Activated CD4-positive, alpha-beta T cell treated with anti-CD3 and anti-CD28 coated beads, Interleukin-2, Interleukin-6, amounts not matched to agents 100 ng/mL and 50 ng/mL, durations not matched to agents 16 hours and 8 hours (primary cell): ENCODE measurements at regions not wholly inside any gene's neighbourhood (a gene's known extent, or its start where the extent isn't known, plus 50 kb on each side); places are given as distances from the start of the nearest gene placed in this dataset.
"Not testable (repeated sequence)": the region's sequence is repeated elsewhere in the genome, so short reads cannot be mapped to it uniquely, and the experiment has no call there.

ENCODE experiments used
- DNase-seq: peaks from one replicate; pipeline ENCODE4 v3.0.0-alpha.2; 2020

DNA sequence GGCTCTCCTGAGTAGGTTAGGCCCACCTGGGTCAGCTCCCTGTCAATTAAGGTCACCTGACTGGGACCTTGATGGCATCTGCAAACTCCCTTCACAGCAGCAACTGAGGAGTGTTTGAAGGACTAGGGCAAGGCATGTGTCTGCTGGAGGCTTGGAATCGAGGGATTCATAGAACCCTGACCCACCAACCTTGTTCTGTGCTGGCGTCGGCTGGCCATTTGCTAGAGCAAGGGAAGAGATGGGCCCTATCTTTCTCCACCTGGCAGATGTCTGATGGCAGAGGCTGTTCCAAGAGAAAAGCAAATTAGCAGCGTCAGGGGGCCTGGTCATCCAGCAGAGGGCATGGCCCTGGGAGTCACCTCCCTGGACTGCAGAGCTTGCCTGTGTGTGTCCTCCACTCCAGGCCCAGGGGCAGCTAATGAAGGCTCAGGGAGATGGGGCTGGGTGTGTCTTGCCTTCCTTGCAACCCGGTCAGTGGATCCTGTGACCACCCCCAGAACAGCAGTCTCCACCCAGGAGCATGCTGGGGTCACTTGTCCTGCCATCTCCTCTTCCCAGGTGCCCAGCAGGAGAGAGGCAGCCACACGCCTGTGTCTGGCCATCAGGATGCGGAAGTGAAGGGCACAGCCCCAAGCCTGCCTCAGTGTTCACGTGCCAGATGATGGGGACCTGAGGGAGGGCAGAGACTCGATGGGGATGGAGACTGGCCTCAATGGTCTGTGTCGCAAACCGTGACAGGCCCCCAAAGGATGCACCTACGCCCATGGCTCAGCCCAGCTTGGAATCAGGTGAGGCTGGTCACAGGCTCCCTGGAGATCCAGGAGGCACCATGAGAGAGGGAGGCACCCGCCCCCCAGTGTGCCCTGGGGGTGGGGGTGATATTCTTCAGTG is 53.9 kb downstream of the BARX1 start:
- no peak for DNase-seq

DNA sequence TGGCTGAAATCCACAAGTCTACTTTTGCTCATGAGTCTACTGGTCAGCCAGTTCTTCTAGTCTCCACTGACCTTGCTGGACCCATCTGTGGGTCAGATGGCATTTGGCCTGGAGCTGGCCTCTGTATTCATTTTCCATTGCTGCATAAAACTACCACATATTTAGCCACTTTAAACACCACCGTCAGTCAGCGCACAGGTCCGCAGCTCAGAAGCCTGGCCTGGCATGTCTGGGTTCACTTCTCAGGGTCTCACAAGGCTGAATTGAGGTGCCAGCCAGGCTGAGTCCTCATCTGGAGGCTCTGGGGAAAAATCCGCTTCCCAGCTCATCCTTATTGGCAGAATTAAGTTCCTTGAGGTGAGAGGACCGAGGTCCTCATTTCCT is 54.7 kb downstream of the BARX1 start:
- no peak for DNase-seq

DNA sequence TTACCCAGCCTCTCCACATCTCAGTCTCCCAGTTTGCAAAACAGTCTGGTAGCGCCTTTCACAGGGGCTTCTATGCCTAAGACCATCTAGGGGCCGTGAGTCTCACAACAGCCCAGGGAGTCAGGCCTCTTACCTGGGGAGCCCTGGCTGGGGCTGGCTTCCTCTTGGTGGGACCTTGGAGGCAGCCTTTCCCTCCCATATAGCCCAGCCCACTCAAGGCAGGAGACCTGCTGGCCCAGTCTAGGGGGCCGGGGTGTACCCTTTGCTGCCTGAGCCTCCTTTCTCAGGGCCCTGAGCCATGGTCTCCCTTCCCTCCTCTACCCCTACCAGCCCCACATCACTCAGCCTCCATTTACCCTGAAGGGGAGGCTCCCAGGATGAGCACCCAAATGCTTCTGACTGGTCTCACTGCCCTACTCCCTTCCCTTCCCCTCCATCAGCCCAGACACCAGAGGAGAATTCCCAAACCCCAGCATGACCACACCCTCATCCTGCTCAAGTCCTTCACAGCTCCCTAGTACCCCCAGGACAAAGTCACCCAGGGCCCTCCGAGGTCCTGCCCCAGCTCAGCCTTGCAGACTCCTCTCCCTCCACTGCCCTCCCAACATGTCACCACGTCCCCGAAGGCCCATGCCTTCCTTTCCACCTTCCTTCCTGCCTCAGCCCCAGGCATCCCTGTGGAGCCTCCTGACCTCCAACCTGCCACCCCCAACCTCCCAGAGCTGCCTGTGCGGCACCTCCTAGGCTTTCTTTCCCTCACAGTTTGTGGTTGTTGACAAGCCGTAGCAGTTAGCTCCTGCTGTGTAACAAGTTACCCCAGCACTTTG is 55.3 kb downstream of the BARX1 start:
- DNase-seq, result no peak

DNA sequence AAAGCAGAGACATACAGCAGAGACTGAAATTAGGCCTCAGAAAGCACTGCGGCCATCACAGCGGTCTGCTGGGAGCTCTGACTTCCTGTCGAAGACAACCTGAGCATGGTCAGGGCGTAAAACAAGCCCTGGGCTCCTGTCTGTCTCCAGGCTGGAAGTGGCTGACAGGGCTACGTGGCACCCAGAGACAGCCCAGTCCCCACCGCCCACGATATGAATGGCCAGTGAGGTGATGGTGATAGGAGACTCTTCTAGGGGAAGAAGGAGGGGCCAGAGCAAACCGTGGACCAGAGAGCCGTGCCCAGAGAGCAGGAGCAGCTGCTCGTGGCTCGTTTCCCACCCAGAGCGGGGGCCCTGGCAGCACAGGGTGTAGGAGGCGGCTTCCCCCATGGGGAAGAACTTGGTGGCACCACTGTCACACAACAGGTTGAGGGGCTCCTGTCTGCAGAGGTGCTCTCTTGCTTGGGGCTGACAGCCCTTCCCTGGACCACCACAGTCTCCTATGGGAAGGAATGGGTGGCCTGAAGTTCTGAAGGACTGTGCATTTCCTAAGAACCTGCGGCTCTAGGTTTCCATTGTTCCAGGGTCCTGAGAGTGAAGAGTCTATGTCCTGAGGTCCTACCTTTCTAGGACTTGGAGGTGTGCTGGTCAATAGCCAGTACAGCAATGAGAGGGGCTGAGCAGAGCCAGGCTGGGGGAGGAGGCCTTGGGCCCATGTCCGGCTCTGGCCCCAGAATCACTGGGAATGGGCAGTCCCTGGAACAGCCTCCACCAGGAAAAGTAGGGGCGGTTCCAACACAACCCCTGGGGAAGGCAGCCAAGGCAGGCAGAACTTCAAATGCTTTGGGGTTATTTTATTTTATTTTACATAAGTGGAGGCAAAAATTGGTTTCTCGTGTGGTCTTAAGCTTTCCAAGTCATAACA is 56.4 kb downstream of the BARX1 start:
- no peak for DNase-seq

DNA sequence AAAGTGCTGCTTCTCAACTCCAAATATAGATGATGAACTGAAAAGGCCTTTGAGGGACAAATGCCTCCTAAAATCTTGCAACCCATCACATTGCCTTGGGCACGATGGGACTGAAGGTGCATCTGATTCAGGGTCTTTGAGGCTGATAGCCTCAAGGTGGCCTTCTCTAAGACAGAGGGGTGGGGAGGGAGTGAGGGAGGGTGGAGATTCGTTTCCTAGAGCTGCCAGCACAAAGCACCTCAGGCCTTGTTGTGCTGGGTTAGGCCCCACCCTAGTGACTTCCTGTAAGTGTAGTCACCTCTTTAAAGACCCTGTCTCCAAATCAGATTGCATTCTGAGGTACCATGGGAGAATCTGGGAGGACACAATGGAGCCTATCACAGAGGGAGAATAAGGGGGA is 57.1 kb downstream of the BARX1 start:
- DNase-seq, result no peak

DNA sequence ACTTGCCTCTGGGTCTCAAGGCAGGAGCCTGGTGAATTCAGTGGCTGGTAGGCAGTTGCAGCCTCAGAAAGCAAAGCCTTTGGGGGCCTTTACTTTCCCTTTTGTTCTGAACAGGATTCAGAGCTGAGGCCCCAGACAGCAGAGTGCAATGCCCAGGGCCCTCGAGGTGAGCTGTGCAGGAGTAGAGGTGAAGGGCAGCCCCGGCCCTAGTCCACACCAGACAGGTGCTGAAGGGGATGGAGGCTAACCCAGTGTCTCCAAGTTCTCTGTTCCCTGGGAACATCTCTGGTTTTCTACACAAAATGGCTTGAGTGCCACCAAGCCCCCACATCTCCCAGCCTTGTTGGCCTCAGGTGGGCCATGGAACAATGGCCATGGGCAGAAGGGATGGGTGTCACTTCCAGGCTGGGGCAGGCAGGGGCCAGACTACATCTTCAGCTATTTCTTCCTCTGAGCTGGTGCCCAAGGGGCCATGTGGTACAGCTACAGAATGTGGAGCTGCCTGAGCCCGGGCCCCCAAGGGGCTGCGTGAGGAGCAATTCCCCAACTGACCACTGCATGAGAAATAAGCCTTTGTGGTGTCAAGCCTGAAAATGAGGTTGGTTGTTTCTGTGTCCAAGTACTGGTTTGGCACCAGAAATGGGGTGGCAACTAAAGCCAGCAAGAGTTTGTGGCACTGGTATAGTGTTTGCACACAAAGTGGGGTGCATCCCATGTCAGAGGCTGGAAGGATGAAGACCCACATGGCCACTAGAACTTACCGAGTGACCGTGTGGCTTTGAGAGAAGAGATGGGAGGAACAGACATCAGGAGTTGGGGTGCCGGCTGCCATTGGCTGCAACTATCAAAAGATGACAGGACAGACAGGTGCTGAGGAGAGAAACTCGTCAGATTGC is 57.8 kb downstream of the BARX1 start:
- DNase-seq, result no peak

DNA sequence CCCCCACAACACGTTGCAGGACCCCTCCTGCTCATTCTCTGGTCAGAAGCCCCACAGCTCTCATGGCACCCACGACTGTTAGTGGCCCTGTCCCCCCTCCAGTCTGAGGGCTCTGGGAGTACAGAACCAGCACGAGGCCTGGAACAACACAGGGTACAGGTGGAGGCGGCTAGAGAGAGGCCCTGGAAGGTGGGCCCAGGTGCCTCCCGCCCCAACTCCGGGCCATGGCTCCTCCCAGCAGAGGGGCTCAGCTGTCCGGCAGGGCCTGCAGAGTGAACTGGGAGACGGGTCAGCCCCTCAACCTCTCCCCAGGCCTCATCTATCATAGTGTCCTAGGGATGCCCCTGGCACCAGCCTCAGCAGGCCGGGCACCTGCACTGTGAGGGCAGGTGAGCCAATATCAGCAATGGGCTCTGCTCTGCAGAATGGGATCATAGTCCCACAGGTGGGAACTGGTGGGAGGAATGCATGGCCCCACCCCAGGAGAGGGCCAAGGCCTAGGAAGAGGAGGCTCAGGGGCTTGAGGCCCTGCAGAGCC is 58.6 kb downstream of the BARX1 start:
- no peak for DNase-seq

DNA sequence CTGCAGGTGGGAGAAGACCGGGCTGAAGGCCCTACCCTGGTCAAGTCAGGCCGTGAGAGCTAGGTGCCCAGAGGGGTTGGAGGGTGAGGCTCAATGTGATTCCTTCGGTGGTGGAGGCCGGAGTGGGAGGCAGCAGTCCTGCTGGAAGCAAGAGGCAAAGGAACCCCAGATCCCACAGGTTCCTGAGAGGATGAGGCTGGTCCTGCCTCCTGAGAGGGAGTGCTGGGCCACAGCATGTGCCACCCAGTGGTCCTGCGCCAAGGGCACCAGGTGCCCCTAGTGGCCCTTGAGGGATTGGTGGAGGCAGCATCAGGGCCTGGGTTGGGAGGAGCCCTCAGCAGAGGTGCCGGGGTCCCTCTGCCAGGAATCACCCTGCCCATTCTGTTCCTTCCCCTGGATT is 59.1 kb downstream of the BARX1 start:
- no peak for DNase-seq

DNA sequence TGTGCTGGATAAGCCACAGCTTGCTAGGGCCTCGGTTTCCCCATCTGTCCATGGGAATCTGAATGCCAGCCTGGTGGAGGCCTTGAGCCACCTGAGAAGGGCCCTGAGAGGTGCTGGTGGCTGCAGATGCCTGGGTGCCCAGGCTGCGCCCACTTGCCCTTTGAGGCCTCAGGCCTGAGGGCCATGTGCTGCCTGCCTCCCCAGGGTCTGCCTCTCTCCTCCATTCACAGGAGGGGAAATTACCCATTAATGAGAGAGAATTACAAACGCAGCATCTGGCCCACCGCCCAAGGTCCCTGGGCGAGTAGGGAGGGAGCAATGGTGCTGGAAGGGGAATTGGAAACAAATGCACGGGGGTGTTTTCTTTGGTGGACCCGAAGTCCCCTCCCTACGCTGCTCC is 59.6 kb downstream of the BARX1 start:
- DNase-seq, result no peak

DNA sequence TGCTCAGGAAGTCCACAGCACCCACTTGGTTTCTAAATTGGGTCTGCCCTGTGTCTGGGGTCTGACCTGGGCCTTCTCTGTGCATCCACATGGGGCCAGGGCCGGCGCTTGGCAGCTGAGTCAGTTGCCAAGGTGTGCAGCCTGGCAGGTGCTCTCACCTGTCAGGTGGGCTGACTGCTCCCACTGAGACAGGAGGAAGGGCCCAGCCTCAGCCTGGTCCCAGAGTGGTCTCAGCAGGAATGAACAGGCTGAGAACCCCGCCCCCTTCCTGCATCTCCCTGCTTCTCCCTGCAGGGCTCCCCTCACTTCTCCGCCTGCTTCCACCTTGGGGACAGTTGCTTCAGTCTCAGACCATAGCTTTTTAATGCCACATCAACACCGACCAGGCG is 60.5 kb downstream of the BARX1 start:
- no peak for DNase-seq

DNA sequence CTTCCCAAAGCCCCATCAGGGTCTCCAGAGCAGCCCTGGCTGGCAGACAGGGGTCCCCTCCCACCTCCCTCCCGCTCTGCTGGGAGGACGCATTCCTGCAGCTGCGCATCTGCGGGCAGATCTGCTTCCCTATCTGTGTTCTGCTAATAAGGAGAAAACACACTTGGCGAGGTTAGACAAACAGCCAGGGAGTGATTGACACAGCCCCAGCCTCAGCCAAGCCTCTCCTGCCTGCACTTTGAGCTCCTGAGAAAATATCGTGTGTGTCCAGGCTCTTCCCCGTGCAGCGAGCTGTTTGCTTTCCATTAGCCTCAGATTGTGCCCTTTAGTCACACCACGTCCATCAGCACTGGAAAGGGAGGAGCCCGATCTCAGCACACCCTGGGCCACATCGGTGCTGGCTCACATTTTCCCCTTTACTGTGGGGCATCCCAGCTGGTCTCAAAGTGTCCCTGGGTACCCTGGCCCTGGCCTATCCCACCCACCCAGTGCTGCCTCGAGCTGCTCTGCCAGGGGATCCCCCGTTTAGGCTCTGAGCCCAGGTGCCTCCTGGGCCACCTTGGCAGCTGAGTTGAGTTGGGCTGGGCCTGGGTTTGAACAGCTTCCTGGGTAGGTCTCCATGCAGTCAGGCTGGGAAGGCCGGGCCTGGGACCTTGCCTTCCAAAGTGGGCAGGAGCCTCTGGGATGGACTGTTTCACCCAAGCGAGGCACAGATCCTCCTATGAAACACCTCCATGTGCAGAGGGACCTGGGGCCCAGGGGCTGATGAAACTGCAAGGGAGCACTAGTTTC is 61.1 kb downstream of the BARX1 start:
- DNase-seq, result no peak

DNA sequence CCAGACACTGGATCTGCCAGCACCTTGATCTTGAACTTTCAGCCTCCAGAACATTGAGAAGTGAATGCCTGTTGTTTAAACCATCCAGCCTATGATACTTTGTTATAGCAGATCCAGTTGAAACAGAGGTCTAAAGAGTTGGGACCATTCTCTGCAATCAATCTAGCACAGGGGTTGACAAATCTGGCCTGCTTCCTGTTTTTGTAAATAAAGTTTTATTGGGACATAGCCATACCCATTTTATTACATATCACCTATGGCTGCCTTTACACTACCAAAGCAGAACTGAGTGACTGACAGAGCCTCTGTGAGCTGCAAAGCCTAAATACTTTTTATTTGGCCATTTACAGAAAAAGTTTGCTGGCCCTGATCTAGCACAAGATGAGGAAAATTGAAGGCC is 62.0 kb downstream of the BARX1 start:
- DNase-seq, result no peak

DNA sequence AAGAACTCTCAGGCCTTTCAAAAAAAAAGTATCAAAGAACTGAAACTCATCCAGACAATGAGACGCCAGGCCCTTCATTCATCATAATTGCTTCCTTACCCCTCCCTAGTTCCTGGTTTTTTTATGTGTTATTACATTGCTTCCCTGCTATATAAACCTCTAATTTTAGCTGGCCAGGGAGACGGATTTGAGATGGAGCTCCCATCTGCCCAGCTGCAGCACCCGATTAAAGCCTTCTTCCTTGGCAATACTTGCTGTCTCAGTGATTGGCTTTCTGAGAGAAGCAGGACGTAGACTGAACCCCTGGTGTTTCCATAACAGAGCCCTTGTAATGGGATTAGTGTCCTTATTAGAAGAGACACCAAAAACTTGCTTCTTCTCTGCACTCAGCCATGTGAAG is 62.4 kb downstream of the BARX1 start:
- no peak for DNase-seq

DNA sequence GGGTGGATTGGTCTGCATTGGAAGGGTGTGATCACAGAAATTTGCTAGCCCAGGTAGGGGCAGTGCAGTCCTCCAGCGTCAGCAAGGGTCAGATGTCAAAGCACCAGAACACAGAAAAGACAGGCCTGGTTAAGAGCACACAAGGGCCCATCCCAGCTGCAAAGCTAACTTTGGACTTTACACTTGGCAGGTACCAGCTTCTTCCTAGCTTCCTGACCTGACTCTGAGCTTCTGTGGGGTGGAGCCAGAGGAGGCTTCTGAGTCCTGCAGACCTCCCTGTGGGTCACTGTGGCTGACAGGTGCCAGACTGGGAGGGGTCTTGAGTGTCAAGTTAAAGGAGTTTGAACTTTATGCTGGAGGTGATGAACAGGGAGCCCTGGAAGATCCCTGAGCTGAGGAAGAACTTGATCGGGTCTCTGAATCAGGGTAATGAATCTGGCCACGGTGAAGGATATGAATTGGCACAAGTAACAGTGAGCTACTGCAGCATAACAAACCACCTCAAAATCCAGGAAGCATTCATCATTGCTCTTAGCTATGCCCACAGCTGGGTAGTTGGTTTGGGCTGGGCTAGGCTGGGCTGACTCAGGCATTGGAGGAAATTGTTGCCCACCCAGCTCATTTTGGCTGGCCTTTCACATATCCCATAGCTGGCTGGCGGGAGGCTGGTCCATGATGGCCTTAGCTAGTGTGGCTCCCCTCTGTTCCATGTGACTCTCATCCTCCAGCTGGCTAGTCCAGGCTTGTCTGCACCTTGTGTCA is 63.4 kb downstream of the BARX1 start:
- no peak for DNase-seq

DNA sequence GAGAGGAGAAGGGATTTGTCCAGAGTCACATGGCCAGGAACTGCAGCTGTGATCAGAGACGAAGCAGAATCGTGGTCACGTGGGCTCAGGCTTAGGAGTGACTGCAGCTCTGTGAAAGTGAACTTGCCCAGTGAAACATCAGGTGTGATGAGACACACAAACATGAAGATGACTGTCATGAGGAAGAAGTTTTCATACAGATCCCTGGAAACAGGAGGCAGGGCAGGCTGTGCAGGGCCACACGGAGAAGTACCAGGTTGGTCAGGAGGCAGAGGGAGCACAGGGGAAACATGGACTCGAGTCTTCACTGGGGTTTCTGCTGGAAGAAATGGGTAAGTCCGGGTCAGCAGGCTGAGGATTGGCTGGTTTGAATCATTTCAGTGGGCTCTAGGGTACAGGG is 64.1 kb downstream of the BARX1 start:
- no peak for DNase-seq

DNA sequence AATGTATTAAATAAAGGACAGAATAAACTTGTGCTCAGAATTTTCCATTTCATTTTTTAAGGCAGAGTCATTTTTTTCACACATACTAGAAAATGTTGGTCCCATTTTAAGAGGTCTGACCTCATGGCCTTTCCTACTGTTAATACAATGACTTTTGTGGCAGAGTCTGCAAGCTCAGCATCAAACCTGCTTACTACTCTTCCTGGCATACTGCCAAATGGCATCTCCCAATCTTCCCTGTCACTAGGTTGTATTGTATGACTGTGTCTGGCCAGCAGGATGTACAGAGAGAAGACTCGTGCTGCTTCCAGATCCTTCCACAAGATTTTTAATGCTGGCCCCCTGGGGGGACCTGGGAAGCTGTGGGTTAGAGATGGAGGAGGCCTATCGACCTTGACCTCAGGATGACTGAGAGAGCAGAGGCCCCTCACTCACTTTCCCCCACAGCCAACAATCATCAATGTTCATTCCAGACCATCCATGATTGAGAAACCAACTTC is 64.7 kb downstream of the BARX1 start:
- no peak for DNase-seq

DNA sequence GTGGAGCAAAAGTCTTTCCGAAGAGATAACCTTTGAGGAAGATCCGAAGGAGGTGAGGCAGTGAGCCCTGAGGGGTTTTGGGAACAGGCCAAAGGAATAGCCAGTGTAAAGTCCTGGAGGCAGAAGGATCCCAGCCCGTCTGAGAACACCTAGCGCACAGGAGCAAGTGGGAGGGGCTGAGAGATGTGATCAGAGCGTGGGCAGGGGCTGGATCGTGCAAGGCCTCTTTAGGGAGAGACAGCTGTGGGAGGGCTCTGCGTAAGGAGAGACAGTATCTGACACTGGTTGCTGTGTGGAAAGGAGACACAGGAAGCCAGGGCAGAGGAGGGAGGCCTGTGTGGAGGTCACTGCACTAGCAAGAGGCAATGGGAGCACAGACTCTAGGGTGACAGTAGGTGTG is 68.2 kb downstream of the BARX1 start:
- no peak for DNase-seq

DNA sequence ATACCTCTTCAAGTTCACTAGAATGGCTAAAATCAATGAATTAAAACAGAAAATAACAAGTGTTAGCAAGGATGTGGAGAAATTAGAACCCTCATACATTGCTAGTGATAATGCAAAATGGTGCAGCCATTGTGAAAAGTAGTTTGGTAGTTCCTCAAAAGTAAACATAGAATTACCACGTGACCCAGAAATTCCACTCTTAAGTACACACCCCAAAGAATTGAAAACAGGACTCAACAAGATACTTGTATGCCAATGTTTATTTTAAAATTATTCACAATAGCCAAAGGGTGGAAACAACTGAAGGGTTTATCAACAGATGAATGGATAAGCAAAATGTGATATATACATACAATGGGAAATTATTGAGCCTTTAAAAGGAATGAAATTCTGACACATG is 70.3 kb downstream of the BARX1 start:
- no peak for DNase-seq

DNA sequence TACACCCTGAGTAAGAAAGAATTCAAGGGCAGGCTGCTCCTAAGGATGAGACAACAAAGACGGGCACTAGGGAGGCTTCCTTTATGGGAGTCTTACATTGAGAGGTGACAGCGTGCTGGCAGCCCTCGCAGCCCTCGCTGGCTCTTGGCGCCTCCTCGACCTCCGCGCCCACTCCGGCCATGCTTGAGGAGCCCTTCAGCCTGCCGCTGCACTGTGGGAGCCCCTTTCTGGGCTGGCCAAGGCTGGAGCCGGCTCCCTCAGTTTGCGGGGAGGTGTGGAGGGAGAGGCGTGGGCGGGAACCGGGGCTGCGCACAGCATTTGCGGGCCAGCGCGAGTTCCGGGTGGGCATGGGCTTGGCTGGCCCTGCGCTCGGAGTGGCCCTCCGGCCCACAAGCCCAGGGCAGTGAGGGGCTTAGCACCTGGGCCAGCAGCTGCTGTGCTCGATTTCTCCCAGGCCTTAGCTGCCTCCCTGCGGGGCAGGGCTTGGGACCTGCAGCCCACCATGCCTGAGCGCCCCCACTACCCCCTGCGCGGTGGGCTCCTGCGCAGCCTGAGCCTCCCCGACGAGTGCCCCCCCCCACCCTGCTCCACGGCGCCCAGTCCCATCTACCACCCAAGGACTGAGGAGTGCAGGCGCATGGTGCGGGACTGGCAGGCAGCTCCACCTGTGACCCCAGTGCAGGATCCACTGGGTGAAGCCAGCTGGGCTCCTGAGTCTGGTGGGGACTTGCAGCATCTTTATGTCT is 75.3 kb downstream of the BARX1 start:
- not testable (repeated sequence) for DNase-seq
